Embryonic facial prominence (tissue), 1 donor: ENCODE measurements at regions not wholly inside any gene's neighbourhood (a gene's known extent, or its start where the extent isn't known, plus 50 kb on each side); places are given as distances from the start of the nearest gene placed in this dataset.
"Not testable (repeated sequence)": the region's sequence is repeated elsewhere in the genome, so short reads cannot be mapped to it uniquely, and the experiment has no call there.

Experiments
- DNase-seq: peaks from one replicate; pipeline ENCODE4 v3.0.0-alpha.2; 2016; ENCODE audit errors: extremely low spot score

DNA sequence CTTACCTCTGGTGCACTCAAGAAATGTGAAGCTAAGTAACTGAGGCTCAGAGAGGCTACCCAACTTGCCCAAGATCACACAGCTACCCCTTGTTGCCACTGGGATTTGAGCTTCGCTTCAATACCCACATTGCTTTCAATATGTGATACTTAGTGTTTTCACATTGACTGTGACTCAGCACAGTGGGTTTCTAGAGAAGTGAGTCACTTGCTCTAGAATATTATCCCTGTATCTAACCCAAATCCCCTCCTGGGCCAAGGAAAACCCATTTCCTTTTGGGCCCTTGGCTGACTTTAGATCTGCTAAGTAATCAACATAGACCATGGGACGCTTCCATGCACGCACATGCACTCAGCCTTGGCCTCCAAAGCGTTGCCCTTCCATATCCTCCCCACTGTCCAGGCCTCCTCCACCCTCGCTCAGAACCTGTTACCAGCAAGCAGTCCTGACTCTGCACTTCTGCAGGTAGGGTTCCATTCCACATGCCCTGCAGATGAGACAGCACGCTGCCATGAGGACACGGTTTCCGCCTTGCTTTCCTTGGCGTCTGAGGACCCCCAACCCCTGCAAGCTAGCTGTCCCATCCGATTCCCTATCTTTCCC lies 87.7 kb upstream of the CHST15 start:
- DNase-seq: no peak

DNA sequence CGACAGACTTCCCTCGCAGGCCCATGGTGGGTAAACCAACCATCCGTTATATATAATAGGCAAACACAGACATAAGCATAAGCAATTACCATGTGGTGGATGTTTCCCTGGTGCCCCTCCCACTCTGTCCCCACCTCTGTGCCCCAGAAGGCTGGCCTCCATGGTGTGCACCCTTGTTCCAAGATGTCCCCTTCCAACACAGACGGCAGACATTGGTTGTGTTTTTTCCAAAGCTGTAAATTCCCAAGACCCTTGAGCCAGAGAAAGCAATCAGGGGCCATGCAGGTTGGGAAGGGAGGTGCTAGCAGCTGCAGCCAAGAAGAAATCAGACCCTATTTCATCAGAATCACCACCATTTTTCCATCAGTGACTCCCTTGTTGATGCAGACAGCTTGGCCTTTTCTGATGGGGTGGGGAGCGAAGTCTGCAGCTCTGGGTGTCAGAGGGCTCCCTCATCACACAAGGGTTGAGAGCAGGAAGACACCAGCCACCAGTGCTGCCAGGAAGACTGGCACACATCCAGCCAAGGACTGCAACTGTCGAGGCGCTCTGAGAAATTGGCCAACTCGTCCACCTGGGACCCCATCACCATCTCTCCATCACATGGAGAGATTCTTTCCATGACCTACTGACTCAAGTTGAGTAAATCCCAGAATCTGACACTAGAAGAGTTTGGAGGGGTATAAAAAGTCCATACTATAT lies 86.8 kb upstream of the CHST15 start:
- no peak for DNase-seq

DNA sequence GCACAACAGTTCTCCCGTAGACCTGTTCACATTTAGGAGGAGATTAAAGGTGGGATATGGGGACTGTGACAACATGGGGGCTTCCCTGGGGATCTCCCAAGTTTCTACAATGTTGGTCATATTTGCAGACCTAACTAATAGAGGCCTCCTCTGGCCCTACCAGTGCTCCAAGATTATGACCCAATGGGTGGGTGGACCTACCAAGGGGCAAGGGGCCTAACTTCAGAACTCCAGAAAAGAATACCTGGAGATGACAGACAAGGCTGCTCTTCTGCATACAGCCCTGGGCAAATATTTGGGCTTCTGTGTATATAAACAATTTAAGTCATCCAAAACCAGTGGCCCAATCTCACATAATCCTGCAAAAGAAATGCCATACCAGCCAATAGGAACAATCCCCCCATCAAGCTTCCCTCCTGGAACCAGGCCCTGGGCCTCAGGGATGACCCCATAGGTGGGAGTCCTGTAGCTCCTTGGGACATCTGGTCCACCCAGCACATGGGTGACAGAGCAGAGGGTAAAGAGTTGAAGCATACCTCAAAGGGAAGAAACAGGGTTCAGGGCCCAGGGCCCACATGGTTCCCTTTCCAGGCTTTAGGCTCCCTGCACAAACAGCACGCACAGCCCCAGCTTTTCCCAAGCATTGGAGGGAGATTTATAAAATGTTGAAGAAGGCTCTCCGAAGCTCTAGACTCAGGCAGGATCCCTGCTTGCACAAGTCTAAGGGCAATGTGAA lies 86.1 kb upstream of the CHST15 start:
- DNase-seq: no peak

DNA sequence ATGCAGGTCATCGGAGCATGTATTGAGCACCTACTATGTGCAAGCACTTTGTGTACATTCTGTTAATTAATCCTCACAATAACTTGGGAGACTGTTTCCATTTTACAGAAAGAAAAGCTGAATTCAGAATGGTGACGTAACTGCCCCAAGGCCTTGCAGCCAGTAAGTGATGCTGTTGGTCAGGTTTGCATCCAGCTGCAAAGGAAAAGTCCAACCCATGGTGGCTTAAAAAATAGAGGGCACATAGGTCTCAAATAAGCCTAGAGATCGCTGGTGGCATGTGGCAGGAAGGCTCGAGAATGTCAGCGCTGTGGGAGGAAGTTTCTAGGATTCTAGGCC lies 83.8 kb upstream of the CHST15 start:
- no peak for DNase-seq

DNA sequence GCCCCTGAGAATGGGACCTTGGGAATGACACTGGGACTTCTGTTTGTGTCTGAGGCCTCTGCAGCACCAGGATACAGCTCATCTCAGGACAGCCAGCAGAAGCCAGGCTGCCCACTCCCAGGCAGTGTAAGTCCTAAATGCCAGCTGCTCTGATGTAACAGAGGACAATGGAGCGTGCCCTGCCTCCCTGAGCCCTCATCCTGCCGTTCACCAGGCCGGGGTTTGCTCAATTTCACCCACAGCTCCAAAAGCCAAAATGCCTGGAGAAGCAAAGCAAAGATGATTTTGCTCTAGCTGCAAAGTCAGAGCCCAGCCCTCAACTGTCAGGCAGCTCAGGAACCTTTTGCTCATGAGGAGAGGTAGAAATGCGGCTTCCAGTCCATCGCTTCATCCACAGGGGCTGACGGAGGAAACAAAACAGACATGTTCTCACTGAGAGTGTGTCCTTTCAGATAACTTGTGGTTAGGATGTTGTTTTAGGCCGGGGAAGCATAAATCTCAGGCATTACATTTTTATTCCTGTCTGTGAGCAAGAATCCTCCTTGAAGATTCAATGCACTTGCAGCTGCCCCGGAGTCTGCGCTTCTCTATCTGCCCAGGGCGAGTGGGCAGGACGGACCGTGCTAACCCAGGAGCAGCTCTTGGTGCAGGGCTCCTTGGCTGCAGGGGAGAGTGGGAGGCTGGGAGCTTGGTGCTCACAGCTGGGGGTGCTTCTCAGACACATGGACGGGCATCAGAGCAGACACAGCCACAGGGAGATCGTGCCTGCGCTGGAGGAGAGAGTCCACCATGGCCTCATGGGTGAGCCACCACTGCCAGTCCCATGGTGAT lies 83.2 kb upstream of the CHST15 start:
- DNase-seq: no peak

DNA sequence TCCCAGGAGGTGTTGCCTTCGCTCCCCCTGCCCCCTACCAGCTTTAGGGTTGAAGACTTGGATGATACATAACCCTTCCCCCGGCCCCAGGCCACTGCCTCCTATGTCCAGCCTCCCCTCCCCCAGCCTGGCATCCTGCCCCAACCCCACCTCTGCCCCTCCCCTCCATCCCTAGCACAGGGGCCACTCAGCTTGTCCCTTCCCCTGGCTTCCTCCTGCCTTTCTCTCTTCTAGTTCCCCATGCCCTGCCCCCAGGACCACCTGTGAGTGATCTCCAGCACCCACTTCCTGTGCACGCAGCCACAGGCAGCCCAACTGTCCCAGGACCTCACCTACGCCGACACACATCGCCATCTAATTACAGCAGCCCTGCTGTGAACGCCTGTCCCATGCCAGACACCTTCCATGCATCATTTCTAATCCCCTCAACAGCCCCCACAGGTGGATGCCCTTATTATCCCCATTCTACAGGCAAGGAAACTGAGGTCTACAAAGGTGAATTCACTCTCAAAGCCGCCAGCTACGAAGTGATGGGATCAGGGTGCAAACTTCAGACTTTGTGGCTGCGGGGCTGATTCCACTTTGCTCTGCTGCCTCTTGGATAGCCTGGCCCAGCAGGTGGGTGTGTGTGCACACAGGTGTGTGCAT lies 82.4 kb upstream of the CHST15 start:
- DNase-seq: no peak

DNA sequence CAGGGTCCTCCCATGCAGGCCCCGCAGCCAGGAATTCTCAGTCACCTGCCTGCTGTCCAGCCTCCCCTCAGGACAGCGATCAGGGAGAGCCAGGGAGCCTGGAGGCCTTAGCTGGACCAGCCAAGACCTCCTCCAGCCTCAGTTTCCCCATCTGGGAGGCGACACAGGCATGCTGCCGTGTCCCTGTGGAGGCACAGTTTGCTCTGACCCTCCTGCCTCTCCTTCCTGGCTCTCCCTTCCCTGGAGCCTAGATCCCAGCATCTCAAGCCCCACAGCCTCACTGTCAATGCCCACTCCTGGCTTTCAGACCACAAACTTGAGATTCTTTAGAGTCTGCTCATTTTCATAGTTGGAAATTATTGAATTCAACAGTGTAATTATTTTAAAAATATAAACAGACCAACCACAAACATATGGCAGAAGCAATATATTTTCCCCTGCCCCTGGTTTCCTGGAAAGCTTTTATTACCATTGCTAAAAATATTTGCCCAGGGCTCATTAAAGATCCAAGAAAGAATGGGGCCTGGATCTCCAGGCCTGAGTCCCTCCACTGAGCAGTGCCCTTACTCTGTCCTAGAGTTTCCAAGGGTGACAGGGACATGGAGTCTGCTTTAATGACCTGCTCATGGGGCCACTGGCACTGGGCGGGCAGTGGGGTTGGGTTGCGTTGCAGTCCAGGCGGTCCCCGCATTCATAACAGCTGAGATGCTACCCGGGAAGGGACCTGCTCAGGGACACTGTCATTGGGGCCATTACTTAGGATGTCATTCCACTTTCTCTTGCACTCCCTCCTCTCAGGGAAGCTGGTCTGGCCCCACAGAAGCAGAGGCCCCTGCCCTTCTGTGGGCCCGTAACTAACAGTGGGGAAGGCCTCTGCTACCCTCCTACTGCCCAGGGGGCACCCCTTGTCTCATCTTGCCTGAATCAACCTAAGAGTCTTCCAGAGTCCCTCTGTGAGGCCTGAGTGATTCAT lies 81.6 kb upstream of the CHST15 start:
- no peak for DNase-seq

DNA sequence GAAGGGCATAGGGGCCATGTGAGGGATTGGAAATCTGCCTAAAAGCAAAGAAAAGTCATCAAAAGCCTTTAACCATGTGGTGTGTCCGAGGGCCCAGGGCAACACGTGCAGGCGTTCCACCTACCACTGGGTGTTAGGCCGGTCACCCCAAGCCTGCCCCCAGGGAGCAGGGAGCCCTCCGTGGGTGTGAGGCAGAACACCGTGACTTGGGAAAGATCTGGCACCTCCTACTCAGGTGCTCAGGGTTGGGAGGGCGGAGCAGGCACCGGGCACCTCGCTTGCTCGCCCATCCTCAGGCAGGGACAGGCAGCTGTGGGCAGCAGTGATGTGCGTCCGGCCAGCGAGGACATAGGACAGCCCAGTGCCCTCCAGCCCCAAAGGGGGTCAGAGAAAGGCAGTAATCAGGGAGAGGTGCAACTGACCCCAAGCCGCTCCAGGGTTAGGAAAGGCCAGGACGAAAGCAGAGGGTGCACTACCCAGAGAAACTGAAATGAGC lies 80.7 kb upstream of the CHST15 start:
- DNase-seq: no peak

DNA sequence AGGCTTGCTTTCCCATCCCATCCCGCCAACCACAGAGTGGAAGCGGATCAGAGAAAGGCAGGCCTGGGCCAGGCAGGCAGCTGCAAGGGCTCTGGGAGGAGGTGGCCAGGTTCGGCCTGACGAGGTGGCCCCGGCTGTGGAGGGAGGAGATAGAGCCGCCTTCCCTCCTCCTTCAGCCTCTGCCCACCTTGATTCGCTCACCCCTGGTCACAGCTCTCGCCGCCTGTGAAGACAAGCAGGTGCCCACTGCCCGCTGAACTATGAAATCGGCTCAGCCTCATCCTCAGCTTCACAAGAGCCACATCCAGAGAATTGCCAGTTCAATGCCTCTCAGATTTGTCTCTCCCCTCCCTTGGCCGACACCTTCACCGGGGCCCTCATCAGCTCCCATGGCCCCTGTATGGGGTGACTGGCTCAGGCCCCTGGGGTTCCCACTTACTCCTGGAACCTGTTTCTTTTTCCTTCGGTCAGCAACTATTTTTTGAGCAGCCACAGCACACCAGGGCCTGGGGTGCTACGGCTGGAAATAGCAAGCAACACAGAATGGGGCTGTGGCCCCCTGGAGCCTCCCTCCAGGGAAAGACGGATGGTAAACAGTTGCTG lies 80.0 kb upstream of the CHST15 start:
- no peak for DNase-seq

DNA sequence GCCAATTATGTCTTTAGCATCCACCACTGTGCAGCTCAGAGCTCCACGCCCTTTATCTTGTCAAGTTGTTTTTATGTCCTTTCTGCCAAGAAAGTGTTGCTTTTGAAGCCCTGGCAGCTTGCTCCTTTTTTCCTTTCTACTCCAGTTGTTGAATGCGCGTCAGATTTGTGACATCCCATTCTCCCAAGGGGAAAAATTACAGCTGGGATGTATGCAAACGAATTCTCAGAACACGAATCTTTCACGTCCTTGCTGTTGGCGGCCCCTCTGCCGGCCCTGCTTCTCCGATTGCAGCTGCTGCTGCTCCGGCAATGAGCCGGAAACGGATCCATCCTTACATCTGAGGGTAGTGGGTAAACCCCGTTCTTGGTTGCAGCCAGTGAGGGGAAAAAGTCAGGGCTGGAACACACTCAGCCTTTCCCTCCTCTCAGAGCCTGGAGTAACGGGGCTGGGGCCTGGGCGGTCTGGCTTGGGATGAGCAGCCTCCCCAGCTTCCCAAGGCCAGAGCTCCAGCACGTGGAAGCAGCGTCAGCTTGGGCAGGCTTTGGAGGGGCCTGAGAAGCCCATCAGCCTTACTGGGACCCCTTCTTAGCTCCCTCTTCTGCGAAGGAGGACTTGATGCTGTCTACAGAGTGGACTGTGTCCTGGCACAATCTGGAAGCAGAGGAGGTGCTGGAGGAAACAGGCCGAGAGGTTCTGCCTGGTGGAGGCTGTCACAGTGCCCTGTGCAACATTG lies 79.0 kb upstream of the CHST15 start:
- DNase-seq: peak; percentile 58

DNA sequence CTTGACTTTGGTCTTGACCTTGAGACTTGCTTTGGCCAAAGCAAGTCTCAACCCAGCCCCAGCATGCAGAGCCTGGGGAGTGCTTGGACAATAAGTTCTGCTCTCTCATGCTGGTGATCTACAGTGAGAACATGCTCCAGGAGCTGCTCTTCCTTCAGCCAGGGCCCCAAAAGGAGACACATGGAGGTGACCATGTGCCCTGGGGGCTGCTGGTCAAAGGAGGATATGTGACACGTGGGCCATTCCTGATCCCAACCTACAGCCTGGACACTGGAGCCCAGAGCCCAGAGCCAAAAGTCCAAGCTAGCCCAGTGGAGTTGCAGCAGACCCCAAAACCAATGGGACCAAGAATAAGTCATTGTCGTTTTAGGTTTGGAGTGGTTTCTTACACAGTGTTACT lies 78.2 kb upstream of the CHST15 start:
- no peak for DNase-seq

DNA sequence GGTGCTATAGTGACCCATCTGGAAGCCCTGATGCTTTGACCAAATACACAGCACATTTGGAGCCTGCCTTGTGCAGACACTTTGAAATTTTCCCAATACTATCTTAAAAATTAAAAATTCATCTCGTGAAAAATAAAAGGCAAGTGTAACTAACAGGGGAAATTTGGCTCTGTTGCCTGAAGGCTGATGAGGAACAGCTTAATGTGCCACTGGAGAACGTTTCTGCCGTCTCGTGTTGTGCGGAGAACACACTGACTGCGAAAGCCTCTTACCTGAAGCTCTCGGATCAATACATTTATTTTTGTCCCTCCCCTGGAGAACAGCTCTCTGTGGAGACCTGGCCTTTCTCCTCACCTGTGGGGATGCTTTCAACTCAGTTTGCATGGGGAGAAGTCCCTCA lies 77.2 kb upstream of the CHST15 start:
- DNase-seq: no peak

DNA sequence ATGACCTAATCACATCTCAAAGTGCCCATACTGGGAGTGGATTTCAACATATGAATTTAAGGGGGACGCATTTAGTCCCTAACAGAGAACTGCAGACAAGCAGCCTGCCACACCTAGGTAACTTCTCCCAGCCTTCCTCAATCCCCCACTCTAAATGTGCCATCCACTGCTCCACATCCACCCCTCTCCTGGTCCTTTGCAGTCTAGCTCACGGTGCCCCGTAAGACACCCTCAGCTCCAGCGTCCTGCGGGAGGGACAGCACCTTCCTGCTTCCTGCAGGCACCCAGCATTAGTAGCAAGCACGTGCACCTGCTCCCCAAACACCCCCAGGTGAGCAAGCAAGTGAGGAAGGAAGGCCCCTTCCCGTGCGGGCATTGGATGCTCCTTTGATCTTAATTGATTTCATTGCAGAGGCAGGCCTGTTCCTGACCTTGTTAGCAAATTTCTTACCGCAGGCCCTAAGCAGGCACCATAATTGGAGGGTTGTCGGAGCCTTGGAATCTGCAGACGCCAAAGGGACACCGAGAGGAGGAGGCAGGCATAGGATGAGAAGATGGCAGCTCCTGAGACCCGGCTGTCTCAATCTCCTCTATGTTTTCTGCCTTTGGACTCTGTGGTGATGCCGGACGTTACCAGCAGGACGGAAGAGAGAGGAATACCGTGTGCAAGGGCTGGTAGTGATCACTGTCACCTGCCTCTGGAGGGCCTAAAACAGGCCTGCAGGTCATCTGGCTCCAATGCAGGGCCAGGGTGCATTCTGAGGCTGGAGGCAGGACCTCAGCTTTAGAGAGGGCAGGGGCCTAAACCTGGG lies 75.8 kb upstream of the CHST15 start:
- DNase-seq: no peak

DNA sequence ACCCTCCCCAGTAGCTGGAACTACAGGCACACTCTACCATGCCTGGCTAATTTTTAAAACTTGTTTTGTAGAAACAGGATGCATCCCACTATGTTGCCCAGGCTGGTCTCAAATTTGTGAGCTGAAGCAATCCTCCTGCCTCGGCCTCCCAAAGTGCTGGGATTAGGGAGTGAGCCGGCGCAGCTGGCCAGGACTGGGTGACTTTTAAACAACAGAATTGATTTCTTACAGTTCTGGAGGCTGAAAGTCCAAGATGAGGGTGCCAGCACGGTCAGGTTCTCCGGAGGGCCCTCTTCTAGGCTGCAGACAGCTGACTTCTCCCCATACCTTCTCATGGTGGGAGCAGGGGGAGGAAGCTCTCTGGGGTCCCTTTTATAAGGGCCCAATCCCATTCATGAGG lies 75.2 kb upstream of the CHST15 start:
- DNase-seq: no peak

DNA sequence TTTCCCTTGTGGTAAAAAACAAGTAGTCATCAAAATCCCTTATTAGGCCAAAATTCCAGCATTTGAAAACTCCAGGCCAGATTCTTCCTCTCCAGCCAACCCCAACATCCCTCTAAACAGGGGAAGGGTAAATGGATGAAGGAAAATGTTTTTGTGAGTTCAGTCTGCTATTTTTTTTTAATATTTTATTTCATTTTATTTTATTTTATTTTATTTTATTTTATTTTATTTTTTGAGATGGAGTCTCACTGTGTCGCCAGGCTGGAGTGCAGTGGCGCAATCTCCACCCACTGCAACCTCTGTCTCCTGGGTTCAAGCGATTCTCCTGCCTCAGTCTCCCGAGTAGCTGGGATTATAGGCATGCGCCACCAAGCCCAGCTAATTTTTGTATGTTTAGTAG lies 74.5 kb upstream of the CHST15 start:
- DNase-seq: not testable (repeated sequence)

DNA sequence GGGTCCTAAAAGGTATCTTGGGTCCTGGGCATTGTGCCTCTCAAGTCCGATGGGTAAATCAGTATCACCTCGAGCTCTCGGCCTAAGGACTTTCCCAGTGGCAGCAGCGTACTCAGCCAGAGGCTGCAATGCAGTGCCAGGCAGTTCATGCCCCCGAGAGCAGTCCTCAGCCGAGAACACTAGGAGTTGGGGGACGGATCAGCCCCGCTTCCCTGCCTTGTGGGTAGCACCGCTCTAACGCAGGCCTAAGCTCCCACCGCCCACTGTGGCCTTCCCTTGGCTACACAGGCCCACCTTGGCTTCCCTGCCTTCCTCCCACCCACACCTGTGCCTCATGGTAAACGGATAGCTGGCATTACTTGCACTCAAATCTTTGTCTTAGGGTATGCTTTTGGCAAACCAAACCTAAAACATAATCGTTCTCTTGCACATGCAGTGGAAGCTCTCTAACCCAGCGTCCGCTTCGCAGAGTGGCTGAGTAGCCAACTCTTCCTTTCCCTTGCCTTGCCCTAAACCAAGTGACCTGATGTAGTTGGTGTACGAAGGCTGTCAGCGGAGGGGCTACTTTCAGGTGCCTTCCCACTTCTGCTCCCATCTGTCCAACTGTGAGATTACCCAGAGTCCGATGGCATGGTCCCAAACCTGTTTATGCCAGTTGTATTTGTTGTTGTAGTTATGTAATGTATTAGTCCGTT lies 73.2 kb upstream of the CHST15 start:
- DNase-seq: no peak

DNA sequence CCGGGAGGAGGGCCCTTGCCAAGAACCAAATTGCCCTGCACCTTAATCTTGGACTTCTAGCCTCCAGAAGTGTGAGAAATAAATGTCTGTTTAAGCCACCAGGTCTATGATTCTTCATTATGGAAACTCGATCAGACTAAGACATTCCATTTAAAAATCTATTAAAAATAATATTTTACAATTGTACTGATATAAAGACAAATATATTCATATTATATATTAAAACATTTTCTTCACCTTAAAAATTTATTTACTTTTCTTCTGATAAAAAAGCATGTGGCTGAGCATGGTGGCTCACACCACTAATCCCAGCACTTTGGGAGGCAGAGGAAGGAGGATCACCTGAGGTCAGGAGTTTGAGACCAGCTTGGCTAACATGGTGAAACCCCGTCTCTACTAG lies 72.4 kb upstream of the CHST15 start:
- DNase-seq: no peak

DNA sequence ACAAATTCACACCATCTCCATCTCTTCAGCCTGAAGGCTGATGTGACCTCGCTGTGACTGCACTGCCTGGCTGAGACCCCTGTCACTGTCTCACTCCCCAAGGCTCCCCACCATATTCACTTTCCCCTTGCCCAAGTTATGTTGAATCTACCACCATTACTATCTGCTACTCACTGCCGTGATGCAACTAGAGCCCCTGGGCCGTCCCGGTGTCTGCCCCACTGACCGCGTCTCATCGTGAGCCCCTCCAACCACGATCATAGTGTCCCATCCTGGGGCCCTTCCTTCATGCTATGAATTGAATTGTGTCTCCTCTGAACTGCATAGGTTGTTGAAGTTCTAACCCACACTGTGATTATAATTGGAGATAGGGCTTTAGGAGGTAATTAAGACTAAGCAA lies 71.9 kb upstream of the CHST15 start:
- no peak for DNase-seq
